ENCODE measurements at regions not wholly inside any gene's neighbourhood (a gene's known extent, or its start where the extent isn't known, plus 50 kb on each side); places are given as distances from the start of the nearest gene placed in this dataset.
"Not testable (repeated sequence)": the region's sequence is repeated elsewhere in the genome, so short reads cannot be mapped to it uniquely, and the experiment has no call there.

DNA sequence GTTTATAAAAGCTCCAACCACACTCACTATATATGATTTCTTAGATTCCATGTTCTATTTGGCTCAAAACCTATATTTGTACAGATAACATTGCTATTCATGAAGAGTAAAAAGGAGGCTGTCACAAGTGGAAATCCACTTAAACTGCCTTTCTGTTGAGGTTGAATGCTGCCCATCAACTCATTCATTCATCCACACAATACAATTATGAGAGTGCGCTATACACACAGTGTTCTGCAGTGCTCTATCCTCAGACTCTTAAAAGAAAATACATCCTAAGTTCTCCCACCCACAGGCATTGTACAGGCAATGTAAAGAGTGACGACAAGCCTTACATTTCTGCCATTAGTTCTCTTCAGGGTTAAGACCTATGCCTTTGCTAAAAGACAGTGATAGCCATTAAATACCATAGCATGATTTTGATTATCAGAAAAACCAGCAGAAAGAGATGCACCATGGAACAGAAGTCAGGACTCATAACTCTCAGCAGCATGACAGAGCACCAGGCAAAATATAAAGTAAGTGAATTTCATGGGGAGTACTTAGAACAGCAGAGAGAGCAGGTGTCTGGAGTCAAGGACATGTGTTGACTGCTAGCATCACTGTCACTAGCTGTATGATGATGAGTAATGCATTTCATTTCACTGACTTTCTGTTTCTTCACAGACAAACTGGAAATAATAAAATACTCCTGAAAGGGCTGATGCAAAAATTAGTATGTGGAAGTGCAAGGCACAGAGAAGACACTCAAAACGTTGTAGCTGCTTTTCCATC lies 218.0 kb downstream of the RBM26 start:
- no peak for FAIRE-seq

DNA sequence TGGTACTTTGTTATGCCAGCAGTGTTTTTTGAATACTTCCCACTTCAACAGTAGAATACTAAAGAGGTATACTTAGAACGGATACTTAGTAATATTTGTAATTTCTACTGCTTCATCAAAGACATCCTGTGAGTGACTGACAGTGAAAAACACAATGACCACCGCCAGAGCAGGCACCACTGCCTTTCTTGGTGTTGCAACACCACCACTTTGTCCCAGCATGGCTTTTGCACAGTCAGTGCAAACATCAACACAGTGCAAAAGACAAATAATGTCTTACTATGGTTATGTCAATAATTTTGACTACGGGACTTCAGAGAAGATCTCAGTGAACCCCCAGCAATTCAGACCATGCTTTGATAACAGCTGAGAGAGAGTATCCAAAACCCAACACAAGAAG lies 220.5 kb downstream of the RBM26 start:
- no peak for FAIRE-seq

DNA sequence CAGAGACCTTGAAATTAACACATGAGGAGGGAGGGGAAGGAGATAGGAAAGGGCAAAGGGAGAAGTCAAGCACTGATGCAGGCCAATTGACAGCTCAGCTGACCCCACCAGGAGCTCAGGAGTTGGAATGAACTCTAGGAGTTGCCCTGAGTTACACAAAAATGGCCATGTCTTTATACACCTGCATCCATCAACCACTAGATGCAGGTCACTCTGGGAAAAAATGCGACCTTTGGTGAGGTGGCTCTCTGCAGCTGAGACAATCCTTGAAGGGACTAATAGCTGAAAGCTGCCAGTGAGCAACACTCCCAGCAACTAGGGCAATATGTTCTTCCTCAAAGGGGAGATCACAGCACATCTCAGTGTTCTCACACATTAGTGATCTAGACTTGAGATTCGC lies 222.8 kb downstream of the RBM26 start:
- FAIRE-seq: no peak

GRCh38 chr13:79173691-79174090 lies 232.4 kb downstream of the RBM26 start:
- FAIRE-seq: not testable (repeated sequence)

- not testable (repeated sequence) for FAIRE-seq
Observed at GRCh38 chr13:79172924-79173323, 233.1 kb downstream of the RBM26 start.

- FAIRE-seq: no peak
Observed at GRCh38 chr13:79171141-79172061, 234.7 kb downstream of the RBM26 start.

DNA sequence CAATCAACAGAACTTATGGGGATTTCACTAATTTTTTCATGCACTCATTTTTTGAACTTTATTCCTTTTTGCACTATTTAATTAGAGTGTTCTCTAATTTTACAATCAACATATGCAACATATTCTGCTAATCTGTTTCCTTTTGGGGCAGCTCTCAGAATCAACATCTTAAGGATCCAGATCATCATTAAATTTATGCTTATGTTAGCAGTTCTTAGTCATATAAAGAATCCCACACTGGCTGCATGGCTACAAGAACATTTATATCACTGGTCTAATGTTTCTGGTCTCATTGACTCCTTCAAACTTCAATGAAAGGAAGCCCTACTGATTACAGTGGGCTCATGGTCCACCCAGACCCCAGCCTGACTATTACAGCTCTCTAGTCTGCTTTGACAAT lies 245.2 kb downstream of the RBM26 start:
- FAIRE-seq: no peak

DNA sequence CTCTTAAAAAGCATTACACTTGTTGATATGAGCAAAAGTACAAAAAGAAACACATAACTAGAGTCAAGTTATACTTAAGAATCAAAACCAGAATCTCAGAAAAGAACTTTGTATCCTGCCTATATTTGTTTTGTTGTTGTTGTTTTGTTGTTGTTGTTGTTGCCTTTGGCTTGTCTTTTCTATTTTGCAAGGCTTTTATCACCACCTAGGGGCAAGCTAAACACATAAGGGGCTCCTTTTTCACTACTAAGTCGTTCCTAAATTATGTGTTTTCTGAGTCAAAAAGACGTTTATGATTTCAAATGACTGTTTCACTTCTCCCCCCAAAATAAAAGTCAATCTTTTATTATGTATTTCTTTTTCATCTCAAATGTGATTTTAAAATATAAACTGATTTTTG lies 250.2 kb downstream of the RBM26 start:
- FAIRE-seq: no peak

DNA sequence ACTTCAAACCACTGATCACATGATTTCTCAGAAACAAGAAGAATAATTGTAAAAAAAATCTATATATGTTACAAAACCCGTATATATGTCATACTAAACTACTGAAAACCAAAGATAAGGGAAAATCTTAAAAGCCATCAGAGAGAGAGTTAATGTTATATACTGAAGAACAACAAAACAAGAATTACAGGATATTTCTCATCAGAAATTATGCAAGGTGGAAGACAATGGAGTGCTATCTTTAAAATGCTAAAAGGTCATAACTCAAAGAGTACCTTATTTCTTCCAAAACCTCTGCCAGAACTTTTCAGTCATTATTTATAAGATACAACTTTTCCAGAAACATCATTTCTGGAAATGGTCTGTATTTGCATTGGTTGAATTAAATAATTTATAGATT lies 256.8 kb downstream of the RBM26 start:
- FAIRE-seq: no peak

DNA sequence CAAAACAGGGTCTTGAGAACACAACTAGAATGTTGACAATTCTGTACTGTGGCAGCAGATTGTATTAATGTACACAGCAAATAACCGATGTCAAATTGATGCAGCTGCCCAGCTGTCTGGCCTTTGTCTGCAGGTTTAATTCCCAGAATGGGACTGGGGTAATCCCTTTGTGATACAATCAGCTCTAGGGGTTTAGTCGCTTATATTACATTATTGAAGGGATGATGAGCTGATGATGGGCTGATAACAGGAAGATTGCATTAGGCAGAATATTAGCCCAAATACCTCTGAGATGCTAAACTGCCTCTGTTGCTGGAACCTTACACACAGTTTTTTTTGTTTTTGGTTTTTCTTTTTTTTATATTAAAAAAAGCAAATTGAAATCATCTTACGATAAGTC lies 265.0 kb downstream of the RBM26 start:
- FAIRE-seq: no peak

DNA sequence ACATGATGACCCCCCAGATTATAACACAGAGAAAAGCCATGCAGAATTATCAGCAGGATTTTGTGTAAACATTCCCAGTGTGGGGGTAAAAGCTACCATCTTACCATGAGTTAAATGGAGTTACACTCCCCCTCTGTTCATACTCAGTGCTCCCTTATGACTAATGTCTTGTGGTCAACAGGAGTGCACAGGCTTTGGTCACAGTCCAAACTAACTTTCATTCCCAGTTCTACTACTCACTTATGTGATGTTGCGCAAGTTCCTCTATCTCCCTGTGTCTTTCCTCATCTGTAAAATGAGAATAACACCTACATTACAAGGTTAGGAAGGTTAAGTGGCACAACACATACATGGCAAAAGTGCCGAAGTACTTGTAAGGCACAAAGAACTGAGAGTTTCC lies 277.9 kb downstream of the RBM26 start:
- FAIRE-seq: no peak

GRCh38 chr13:79126706-79127105 lies 279.3 kb downstream of the RBM26 start:
- FAIRE-seq: no peak

GRCh38 chr13:79124183-79124582 lies 281.9 kb downstream of the RBM26 start:
- FAIRE-seq: no peak

DNA sequence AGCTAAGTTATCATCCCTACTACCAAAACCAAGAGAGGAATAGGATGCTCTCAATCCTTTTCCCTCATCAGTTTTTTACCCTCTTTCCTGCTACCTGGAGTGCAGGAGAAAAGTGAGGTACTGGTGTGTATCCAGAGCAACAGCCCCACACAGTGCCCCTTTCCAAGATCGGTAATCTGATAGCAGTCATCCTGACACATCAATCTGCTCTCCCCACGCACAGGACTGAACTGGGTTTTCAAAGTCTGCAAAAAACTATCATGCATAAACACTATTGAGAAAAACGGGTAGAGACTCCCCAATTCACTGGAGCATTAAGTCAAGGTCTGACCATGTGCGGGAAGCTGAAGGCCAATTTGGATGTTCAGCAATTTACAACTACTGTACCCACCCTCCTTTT lies 284.8 kb downstream of the RBM26 start:
- no peak for FAIRE-seq

DNA sequence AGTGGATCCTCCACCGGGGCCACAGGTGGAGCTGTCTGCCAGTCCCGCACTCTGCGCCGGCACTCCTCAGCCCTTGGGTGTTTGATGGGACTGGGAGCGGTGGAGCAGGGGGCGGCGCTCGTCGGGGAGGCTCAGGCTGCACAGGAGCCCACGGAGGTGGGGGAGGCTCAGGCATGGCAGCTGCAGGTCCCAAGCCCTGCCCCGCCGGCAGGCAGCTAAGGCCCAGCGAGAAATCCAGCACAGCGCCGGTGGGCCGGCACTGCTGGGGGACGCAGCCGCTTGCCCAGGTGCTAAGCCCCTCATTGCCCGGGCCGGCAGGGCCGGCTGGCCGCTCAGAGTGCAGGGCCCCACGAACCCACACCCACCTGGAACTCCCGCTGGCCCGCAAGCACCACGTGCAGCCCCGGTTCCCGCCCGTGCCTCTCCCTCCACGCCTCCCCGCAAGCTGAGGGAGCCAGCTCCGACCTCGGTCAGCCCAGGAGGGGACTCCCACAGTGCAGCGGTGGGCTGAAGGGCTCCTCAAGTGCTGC lies 286.4 kb downstream of the RBM26 start:
- no peak for FAIRE-seq

- no peak for FAIRE-seq
Observed at GRCh38 chr13:79112016-79112415, 294.0 kb downstream of the RBM26 start.

DNA sequence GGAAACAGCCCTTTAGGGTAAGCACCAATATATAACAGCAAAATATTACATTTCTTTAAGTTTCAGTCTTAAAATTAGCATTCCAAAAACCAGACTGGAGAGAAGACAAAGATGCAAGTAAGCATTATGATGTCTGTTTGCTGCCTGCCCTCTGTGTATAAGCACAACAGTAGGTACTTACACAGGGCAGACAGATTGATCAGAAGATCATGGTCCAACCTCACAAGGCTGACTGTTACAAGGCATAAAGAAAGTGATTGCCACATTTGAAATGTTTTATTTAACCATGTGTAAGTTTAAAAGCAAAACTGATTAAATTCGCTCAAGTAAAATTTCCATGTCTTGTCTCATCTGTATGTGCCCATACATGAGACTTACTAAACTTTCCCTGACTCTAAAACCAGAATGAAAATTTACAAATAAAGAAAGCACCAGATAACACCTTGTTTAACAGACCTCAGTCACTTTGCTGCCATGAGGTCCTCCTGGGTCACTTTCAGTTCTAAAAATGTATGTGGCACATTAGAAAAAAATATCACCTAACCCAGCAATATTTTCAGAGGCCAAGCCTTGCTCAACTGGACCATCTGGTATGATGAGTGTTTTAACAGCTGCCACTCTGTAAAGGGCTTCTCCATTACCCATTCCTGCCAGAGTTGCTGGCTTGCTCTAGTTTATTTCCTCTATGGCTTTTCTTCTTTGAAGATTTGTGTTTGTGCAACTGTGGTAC lies 297.0 kb downstream of the RBM26 start:
- no peak for FAIRE-seq

GRCh38 chr13:79098596-79098995 lies 307.5 kb downstream of the RBM26 start:
- no peak for FAIRE-seq

DNA sequence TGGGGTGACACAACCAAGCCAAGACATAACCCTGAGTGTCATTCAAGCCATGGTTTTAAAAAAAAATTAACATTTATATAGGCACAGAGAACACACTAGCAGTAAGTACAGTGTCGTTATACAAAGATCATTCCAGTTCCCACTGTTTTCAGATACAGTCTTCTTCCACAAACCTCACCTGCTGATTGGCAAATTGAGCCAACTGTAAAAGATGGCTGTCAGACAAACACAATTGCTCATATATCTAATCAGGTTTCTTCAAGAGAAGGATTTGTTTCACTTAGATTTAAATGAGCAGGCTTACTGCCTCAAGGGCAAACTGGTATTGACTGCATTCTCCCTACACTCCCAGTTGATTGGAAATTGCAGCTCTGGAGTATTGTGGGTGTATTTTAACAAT lies 308.9 kb downstream of the RBM26 start:
- no peak for FAIRE-seq

GRCh38 chr13:79096099-79096498 lies 310.0 kb downstream of the RBM26 start:
- no peak for FAIRE-seq

DNA sequence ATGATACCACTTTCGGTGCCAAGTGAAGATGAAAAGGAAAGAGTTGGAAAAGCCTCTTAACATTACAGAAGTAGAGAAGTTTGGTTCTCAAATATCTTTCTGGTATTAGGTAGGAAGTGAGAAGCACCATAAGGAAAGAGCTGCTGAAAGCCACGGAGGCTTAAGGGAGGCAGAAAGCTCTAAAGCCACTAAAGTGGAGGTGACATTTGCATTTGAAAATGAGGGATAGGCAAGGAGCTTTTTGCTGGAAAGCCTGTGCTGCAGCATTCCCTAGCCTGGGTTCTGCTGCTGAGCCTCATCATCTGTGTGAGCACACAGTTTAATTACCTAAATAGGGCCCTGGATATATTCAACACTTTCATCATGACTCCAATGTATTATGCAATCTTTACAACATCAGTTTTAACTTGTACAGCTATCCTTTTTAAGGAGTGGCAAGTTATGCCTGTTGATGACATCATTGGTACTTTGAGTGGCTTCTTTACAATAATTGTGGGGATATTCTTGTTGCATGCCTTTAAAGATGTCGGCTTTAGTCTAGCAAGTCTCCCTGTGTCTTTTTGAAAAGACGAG lies 315.4 kb downstream of the RBM26 start:
- no peak for FAIRE-seq

GRCh38 chr13:79084802-79085424 lies 321.1 kb downstream of the RBM26 start:
- no peak for FAIRE-seq
